HCT116 (cell line): ENCODE measurements at regions not wholly inside any gene's neighbourhood (a gene's known extent, or its start where the extent isn't known, plus 50 kb on each side); places are given as distances from the start of the nearest gene placed in this dataset.
A peak's percentile ranks its signal among the peaks of the same experiment; 100 is the strongest.

ENCODE experiments used
- POLR2A ChIP-seq: IDR thresholded peaks from 2 replicates; pipeline ENCODE4 v1.7.0; 2011; ENCODE audit warnings: borderline replicate concordance; ENCODE audit not compliant: insufficient read depth, insufficient read length; ENCODE audit errors: extremely low read depth
- POLR2AphosphoS5 ChIP-seq: IDR thresholded peaks from 2 replicates; pipeline ENCODE4 v1.6.1; 2011; ENCODE audit warnings: mild to moderate bottlenecking, low read depth, low read length, moderate library complexity
- RAD21 ChIP-seq: IDR thresholded peaks from 2 replicates; pipeline ENCODE4 v1.6.1; 2012; ENCODE audit warnings: low read depth, mild to moderate bottlenecking
- SP1 ChIP-seq: IDR thresholded peaks from 2 replicates; pipeline ENCODE4 v1.6.1; 2012; ENCODE audit warnings: low read depth
- ZNF274 ChIP-seq: fragments of 200-500 bp; sonication (Bioruptor generic); IDR thresholded peaks from 2 replicates; pipeline ENCODE4 v1.6.1; 2014; ENCODE audit warnings: mild to moderate bottlenecking, low read depth, low read length, inconsistent platforms
- TF ChIP-seq, protein P1 (sequence below), 3 experiments: fragments of 200-600 bp in 1 of 3; sonication (generic) in 1 of 3; IDR thresholded peaks in 2 of 3; conservative IDR thresholded peaks in 1 of 3; 2 replicates each; pipeline ENCODE4 v1.5.1; 2012 to 2017; ENCODE audit warnings: low read depth in 2 of 3, low read length in 2 of 3, antibody characterized with exemption in 1 of 3, borderline replicate concordance in 1 of 3, control low read depth in 1 of 3, mild to moderate bottlenecking in 1 of 3, mixed read lengths in 1 of 3, mixed run types in 1 of 3, moderate library complexity in 1 of 3; ENCODE audit not compliant: insufficient read depth in 1 of 3
- TF ChIP-seq, protein P2 (sequence below): IDR thresholded peaks from 2 replicates; pipeline ENCODE4 v1.6.1; 2012; ENCODE audit warnings: low read depth
- TF ChIP-seq, protein P3 (sequence below): IDR thresholded peaks from 2 replicates; pipeline ENCODE4 v1.6.1; 2012

DNA sequence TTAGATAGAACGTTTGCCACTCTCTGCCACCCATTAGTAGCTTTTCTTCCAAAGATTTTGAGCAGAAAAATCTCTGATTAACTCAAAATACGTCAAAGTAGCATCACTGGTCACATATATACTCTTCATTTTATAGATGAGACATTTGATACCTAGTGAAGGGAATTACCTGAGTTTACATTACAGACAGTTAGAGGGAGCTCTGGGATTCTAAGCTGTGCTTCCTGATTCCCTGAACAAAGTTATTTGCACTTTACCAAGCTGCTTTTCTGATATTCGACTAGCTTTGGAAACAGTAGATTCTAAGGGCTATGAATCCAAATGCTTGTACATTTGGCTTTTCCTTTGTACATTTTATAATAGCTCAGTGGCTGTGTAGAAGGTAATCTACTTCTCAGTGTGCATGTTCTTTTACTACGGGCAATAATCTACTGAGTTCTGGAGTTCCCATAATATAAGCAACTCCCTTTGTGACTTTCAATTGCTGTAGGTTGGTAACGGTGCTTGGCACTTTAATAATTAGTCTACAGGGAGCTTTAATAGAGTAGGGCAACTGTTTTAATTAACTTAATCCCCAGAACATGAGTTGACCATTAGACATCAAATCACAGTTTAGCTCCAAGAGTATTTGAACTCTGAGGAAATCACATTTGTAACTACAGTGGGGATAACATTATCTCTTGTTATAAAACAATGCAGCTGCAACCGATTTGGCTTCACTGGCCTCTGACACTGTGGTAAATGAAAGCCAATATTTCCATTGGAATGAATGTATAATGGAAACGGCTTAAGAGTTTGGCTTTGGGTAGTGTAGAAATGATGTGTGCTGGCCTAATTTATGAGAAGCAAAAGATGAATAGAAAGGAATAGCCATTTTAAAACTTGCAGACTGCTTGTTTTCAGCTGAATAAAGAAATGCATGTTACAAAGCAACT lies 1602.4 kb downstream of the STIM2 start:
- TF ChIP-seq, protein P1, sequence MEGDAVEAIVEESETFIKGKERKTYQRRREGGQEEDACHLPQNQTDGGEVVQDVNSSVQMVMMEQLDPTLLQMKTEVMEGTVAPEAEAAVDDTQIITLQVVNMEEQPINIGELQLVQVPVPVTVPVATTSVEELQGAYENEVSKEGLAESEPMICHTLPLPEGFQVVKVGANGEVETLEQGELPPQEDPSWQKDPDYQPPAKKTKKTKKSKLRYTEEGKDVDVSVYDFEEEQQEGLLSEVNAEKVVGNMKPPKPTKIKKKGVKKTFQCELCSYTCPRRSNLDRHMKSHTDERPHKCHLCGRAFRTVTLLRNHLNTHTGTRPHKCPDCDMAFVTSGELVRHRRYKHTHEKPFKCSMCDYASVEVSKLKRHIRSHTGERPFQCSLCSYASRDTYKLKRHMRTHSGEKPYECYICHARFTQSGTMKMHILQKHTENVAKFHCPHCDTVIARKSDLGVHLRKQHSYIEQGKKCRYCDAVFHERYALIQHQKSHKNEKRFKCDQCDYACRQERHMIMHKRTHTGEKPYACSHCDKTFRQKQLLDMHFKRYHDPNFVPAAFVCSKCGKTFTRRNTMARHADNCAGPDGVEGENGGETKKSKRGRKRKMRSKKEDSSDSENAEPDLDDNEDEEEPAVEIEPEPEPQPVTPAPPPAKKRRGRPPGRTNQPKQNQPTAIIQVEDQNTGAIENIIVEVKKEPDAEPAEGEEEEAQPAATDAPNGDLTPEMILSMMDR (IDR thresholded peaks at IDR 0.05 in 2 of 3, conservative IDR thresholded peaks at IDR 0.05 in 1 of 3; ENCODE audit: borderline replicate concordance in 1 of 3, insufficient read depth in 1 of 3, low read depth in 2 of 3, low read length in 2 of 3): 0 out of 6 replicates have a peak, but pooled peaks of 1 of the 3 experiments have one; percentile 7
- TF ChIP-seq POLR2A (no peak), RAD21 (peak; percentile 21; the same call in 1 of the 2 replicates), SP1 (no peak), ZNF274 (no peak), POLR2AphosphoS5 (no peak)
- TF ChIP-seq, protein P2, sequence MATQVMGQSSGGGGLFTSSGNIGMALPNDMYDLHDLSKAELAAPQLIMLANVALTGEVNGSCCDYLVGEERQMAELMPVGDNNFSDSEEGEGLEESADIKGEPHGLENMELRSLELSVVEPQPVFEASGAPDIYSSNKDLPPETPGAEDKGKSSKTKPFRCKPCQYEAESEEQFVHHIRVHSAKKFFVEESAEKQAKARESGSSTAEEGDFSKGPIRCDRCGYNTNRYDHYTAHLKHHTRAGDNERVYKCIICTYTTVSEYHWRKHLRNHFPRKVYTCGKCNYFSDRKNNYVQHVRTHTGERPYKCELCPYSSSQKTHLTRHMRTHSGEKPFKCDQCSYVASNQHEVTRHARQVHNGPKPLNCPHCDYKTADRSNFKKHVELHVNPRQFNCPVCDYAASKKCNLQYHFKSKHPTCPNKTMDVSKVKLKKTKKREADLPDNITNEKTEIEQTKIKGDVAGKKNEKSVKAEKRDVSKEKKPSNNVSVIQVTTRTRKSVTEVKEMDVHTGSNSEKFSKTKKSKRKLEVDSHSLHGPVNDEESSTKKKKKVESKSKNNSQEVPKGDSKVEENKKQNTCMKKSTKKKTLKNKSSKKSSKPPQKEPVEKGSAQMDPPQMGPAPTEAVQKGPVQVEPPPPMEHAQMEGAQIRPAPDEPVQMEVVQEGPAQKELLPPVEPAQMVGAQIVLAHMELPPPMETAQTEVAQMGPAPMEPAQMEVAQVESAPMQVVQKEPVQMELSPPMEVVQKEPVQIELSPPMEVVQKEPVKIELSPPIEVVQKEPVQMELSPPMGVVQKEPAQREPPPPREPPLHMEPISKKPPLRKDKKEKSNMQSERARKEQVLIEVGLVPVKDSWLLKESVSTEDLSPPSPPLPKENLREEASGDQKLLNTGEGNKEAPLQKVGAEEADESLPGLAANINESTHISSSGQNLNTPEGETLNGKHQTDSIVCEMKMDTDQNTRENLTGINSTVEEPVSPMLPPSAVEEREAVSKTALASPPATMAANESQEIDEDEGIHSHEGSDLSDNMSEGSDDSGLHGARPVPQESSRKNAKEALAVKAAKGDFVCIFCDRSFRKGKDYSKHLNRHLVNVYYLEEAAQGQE: no peak
- TF ChIP-seq, protein P3, sequence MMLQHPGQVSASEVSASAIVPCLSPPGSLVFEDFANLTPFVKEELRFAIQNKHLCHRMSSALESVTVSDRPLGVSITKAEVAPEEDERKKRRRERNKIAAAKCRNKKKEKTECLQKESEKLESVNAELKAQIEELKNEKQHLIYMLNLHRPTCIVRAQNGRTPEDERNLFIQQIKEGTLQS: no peak
